ENCODE measurements at regions not wholly inside any gene's neighbourhood (a gene's known extent, or its start where the extent isn't known, plus 50 kb on each side); places are given as distances from the start of the nearest gene placed in this dataset.
A peak's percentile ranks its signal among the peaks of the same experiment; 100 is the strongest.
"Not testable (repeated sequence)": the region's sequence is repeated elsewhere in the genome, so short reads cannot be mapped to it uniquely, and the experiment has no call there.

GRCh38 chrX:65451663-65452062 is 82.9 kb downstream of the LAS1L start:
- intact Hi-C loops (cut with micrococcal nuclease; ENCODE audit: unreplicated experiment), result loop anchor here (10.0 kb wide), 1 partner anchor 1357 kb away; no protein-coding TSS in a partner anchor
- Histone ChIP-seq H3K36me3 (ENCODE audit: insufficient read depth, low read length, poor library complexity, severe bottlenecking) (no peaks in the 10 kb centered on the region), H3K27me3 (replicated peaks; ENCODE audit: insufficient read depth, low read depth, low read length, poor library complexity) (no peaks in the 10 kb centered on the region), H3K4me1 (ENCODE audit: insufficient read depth, low read length, poor library complexity, severe bottlenecking) (no peaks in the 10 kb centered on the region), H3K27ac (ENCODE audit: low read depth, low read length, poor library complexity, severe bottlenecking) (no peak overlapping the region), H3K9me3 (ENCODE audit: low read depth, low read length, poor library complexity, severe bottlenecking) (peaks cover 6% of the 10 kb centered on the region), H3K4me3 (ENCODE audit: low read depth, low read length, poor library complexity, severe bottlenecking) (no peak overlapping the region)
- DNase-seq (ENCODE audit: low spot score), result peak; percentile 13
- TF ChIP-seq EZH2 (IDR thresholded peaks at IDR 0.05; ENCODE audit: borderline replicate concordance, low read depth, low read length, poor library complexity, severe bottlenecking) (no peak), CTCF (conservative IDR thresholded peaks at IDR 0.05; ENCODE audit: low read depth, low read length) (peak; percentile 49)
- ChIA-PET POLR2A (ENCODE audit: low non-redundant PET) (no interaction called here), CTCF (no interaction called here)
- no TSS peak for BruUV-seq (replicated peaks)

GRCh38 chrX:65420154-65420553 is 114.4 kb downstream of the LAS1L start:
- Histone ChIP-seq H3K36me3 (ENCODE audit: insufficient read depth, low read length, poor library complexity, severe bottlenecking) (no peaks in the 10 kb centered on the region), H3K27ac (ENCODE audit: low read depth, low read length, poor library complexity, severe bottlenecking) (no peak overlapping the region), H3K4me3 (ENCODE audit: low read depth, low read length, poor library complexity, severe bottlenecking) (no peak overlapping the region), H3K27me3 (replicated peaks; ENCODE audit: insufficient read depth, low read depth, low read length, poor library complexity) (no peaks in the 10 kb centered on the region), H3K9me3 (ENCODE audit: low read depth, low read length, poor library complexity, severe bottlenecking) (peaks cover 9% of the 10 kb centered on the region), H3K4me1 (ENCODE audit: insufficient read depth, low read length, poor library complexity, severe bottlenecking) (no peaks in the 10 kb centered on the region)
- TF ChIP-seq EZH2 (IDR thresholded peaks at IDR 0.05; ENCODE audit: borderline replicate concordance, low read depth, low read length, poor library complexity, severe bottlenecking), result no peak
- TF ChIP-seq CTCF (conservative IDR thresholded peaks at IDR 0.05; ENCODE audit: low read depth, low read length), result no peak
- no TSS peak for BruUV-seq (replicated peaks)
- intact Hi-C loops (cut with micrococcal nuclease; ENCODE audit: unreplicated experiment), result no loop called here
- ChIA-PET CTCF (no interaction called here), POLR2A (ENCODE audit: low non-redundant PET) (no interaction called here)
- no peak for DNase-seq (ENCODE audit: low spot score)

GRCh38 chrX:65407662-65408061 is 126.9 kb downstream of the LAS1L start:
- H3K9me3 ChIP-seq (ENCODE audit: low read depth, low read length, poor library complexity, severe bottlenecking); H3K36me3 ChIP-seq (ENCODE audit: insufficient read depth, low read length, poor library complexity, severe bottlenecking); CTCF ChIA-PET; intact Hi-C loops (cut with micrococcal nuclease; ENCODE audit: unreplicated experiment); BruUV-seq (replicated peaks); POLR2A ChIA-PET (ENCODE audit: low non-redundant PET); H3K27ac ChIP-seq (ENCODE audit: low read depth, low read length, poor library complexity, severe bottlenecking); H3K4me3 ChIP-seq (ENCODE audit: low read depth, low read length, poor library complexity, severe bottlenecking); H3K4me1 ChIP-seq (ENCODE audit: insufficient read depth, low read length, poor library complexity, severe bottlenecking); DNase-seq (ENCODE audit: low spot score): not testable (repeated sequence)
- H3K27me3 ChIP-seq (replicated peaks; ENCODE audit: insufficient read depth, low read depth, low read length, poor library complexity), result peaks cover 21% of the 10 kb centered on the region

DNA sequence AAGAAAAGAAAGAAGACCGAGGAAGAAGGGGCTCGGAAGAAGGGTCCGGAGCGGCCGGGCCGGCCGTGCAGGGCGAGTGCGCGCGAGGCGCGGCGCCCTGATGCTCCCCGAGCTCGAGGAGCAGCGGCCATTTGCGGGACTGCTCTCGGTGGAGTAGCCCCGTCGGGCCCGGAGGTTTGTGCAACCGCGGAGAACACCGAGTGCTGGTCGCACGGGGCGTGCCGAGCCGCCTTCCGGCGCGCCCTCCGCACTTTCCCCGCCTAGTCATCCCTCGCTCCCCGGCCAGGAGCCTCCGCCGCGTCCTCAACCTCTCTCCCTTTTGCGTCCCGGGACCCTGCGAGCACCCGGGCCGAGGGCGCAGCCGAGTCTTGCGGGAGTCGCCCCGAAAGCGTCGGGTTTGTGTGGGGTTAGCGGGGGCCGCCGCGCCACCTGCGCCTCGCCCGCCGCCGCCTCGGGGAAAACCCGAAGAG is 127.4 kb downstream of the LAS1L start:
- BruUV-seq (replicated peaks), result no TSS peak
- intact Hi-C loops (cut with micrococcal nuclease; ENCODE audit: unreplicated experiment), result no loop called here

More for the DNA sequence above, 127.4 kb downstream of the LAS1L start:
- Histone ChIP-seq H3K36me3 (ENCODE audit: insufficient read depth, low read length, poor library complexity, severe bottlenecking) (no peaks in the 10 kb centered on the region), H3K4me1 (ENCODE audit: insufficient read depth, low read length, poor library complexity, severe bottlenecking) (no peaks in the 10 kb centered on the region), H3K27ac (ENCODE audit: low read depth, low read length, poor library complexity, severe bottlenecking) (no peak overlapping the region), H3K9me3 (ENCODE audit: low read depth, low read length, poor library complexity, severe bottlenecking) (no peaks in the 10 kb centered on the region), H3K27me3 (replicated peaks; ENCODE audit: insufficient read depth, low read depth, low read length, poor library complexity) (peaks cover 21% of the 10 kb centered on the region), H3K4me3 (ENCODE audit: low read depth, low read length, poor library complexity, severe bottlenecking) (no peak overlapping the region)
- DNase-seq (ENCODE audit: low spot score), result no peak
- TF ChIP-seq EZH2 (IDR thresholded peaks at IDR 0.05; ENCODE audit: borderline replicate concordance, low read depth, low read length, poor library complexity, severe bottlenecking), result peak; percentile 38
- no peak for TF ChIP-seq CTCF (conservative IDR thresholded peaks at IDR 0.05; ENCODE audit: low read depth, low read length)
- ChIA-PET CTCF (no interaction called here), POLR2A (ENCODE audit: low non-redundant PET) (no interaction called here)

Measured in A673 (cell line).